GM13977 (cell line): ENCODE measurements at regions not wholly inside any gene's neighbourhood (a gene's known extent, or its start where the extent isn't known, plus 50 kb on each side); places are given as distances from the start of the nearest gene placed in this dataset.

ENCODE experiments used
- DNase-seq: peaks from one replicate; pipeline ENCODE4 v3.0.0; 2012; ENCODE audit warnings: low spot score
- CTCF ChIP-seq: IDR thresholded peaks from 2 replicates; pipeline ENCODE4 v1.5.1; 2012; ENCODE audit warnings: mild to moderate bottlenecking, control low read depth; ENCODE audit not compliant: insufficient read depth; ENCODE audit errors: extremely low read depth, missing control alignments
- in situ Hi-C: fragments of 300-500 bp; cut with MboI; formaldehyde crosslinking; loops from one replicate; pipeline ENCODE4 v1.12.0; 2022; ENCODE audit warnings: low sequenced_read_pairs, low pct_unique_long_range_greater_than_20kb, mixed read lengths, inconsistent platforms; ENCODE audit not compliant: unreplicated experiment

DNA sequence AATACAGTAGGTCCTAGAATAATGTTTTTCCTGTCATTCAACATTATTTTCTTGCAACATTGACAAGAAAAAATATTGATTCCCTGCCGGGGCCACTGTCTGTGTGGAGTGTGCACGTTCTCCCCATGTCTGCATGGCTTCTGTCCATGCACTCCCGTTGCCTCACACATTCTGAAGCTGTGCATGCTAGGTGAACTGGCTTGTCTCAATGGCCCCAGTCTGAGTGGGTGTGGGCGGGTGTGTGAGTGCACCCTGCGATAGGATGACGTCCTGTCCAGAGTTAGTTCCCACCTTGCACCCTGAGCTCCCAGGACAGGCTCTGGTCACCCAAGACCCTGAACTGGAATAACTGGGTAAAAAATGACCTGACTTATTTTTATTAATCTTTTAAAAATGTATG, 186.1 kb downstream of the CAND1 start:
- TF ChIP-seq CTCF = no peak
- no peak for DNase-seq
- in situ Hi-C loops = no loop called here

GRCh38 chr12:67456431-67456901, 187.3 kb downstream of the CAND1 start:
- no peak for DNase-seq
- no peak for TF ChIP-seq CTCF
- in situ Hi-C loops = no loop called here

DNA sequence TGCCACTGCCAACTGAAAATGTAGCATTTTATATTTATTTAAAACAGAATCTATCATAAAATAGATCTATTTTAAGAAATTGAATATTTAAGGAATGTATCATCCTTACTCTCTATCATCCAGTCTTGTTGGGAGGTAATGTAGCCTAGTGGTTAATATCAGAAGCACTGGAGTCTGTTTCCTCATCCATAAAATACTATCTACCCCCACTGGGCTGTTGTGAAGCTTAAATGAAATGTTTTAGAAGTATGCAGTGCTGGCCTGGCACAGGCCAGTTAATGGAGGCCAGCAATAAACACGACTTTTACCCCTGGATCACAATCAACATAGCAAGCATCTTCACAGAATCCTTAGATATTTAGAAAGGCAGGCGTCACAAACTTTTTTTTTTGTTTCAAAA, 188.0 kb downstream of the CAND1 start:
- no peak for TF ChIP-seq CTCF
- DNase-seq = no peak
- in situ Hi-C loops = no loop called here

DNA sequence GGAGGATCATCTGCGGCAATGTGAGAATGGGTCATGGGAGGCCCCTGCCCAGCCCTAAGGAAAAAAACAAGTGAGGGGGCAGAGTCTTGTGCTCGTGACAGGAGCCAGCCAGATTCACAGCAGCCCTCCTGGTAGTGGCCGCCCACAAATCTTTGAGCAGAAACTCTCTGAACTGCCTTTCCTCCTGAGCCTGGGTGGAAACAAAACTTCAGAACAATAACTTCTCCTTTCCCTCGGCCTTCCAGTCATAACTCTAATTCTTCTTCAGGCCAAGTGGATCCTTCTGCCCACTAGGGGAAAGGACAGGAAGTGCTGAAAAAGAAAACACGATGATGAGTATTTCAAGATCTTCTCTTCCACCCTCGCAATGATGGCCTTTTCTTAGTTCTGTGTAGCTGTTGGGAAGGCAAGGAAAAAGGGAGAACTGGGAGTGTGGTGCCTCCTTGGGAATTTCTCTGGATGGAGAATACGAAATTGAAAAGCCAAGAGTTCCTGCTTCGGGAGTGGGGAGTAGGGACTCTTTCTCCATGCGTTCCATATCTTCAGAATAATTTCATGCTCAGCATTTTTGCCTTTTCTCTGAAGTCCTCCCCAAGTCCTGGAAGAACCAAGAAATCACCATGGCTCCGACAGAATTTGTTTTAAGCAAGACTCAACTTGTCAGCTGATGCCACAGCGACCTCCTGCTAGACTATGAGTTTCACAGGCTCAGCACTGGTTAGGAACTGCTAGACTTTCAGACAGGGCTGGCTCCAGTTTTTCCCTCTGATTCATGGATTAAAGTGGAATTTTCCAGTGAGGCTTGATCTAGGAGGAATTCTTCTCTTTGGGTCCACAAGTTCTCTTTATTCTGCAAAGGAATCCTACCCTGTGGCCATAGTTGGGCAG, 188.9 kb downstream of the CAND1 start:
- TF ChIP-seq CTCF = peak; percentile 22
- in situ Hi-C loops = no loop called here
- no peak for DNase-seq

DNA sequence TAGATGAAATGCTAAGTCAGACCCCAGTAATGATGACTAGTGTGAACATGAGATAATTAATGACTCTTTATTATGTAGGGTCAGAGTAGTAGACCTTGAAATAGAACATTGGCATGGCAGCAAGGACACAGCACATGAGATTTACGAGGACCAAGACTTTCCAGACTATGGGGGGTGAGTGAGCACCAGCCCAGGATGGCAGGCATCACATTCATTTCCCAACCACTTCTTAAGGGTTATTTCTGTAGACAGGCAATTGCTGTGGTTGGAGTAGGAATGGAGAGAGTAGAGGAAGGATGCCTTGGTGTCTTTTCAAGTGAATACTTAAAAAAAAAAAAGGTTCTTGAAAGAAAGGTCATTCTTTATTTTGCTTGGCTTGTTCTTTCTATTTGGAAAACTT, 189.4 kb upstream of the DYRK2 start:
- no peak for DNase-seq
- TF ChIP-seq CTCF = no peak
- in situ Hi-C loops = no loop called here

GRCh38 chr12:67459578-67459977, 189.0 kb upstream of the DYRK2 start:
- TF ChIP-seq CTCF = no peak
- in situ Hi-C loops = no loop called here

More at GRCh38 chr12:67459578-67459977, 189.0 kb upstream of the DYRK2 start:
- DNase-seq = no peak
